Prostate gland (tissue), 2 donors: ENCODE measurements at regions not wholly inside any gene's neighbourhood (a gene's known extent, or its start where the extent isn't known, plus 50 kb on each side); places are given as distances from the start of the nearest gene placed in this dataset.

Experiments used
- POLR2A ChIP-seq: fragments of 450-650 bp; IDR thresholded peaks from one replicate; pipeline ENCODE4 v1.6.1; 2016; ENCODE audit warnings: antibody characterized with exemption, mild to moderate bottlenecking
- TF ChIP-seq, protein P1 (sequence below), 4 experiments: fragments of 200-600 bp in 2 of 4; fragments of 450-650 bp in 2 of 4; sonication (generic) in 2 of 4; IDR thresholded peaks; 1 replicate in 3 of 4; 2 replicates in 1 of 4; pipeline ENCODE4 v1.5.1; 2016 to 2019; ENCODE audit warnings: antibody characterized with exemption in 4 of 4, mild to moderate bottlenecking in 2 of 4, moderate library complexity in 2 of 4

GRCh38 chr6:84517741-84518530, 246.5 kb downstream of the TBX18 start:
- TF ChIP-seq, protein P1, sequence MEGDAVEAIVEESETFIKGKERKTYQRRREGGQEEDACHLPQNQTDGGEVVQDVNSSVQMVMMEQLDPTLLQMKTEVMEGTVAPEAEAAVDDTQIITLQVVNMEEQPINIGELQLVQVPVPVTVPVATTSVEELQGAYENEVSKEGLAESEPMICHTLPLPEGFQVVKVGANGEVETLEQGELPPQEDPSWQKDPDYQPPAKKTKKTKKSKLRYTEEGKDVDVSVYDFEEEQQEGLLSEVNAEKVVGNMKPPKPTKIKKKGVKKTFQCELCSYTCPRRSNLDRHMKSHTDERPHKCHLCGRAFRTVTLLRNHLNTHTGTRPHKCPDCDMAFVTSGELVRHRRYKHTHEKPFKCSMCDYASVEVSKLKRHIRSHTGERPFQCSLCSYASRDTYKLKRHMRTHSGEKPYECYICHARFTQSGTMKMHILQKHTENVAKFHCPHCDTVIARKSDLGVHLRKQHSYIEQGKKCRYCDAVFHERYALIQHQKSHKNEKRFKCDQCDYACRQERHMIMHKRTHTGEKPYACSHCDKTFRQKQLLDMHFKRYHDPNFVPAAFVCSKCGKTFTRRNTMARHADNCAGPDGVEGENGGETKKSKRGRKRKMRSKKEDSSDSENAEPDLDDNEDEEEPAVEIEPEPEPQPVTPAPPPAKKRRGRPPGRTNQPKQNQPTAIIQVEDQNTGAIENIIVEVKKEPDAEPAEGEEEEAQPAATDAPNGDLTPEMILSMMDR (IDR thresholded peaks at IDR 0.05): no peak
- TF ChIP-seq POLR2A: no peak
